ENCODE measurements at regions not wholly inside any gene's neighbourhood (a gene's known extent, or its start where the extent isn't known, plus 50 kb on each side); places are given as distances from the start of the nearest gene placed in this dataset.

DNA sequence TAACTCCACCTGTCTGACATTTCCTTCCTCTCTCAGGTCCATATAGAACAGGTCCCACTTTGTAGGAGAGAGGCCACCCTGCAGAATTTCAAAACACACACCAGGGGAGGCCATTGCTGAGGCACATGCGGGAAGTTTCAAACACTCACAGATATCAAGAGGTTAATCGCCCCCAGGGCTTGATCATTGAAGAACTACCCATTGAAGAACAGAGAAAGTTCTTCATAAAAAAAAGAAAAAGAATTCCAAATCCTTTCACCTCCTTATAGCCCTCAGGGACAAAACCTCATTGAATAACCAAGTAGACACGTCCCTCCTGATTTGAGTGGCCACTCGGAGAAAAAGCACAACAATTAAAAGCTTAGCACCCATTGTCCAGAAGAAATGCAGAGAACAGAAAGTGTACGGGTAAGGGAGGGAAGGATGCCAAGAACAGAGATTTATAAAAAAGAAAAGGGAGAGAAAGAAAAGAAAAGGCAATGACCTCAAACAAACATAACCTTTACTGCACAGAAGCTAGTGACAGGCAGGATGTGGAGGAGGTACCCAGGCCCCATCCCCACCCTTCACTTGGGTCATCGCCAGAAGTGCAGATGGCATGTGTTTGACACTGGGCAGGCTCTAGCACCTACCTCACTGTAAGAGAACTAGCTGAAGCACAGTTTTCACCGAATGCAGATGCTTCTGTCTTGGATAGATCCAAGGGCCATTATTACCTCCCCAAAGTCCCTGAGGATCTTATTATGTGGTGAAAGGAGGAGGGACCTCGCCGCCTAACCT is 112.3 kb upstream of the HES1 start:
- Histone ChIP-seq H3K27ac (ENCODE audit: low read depth, low read length) (no peak overlapping the region), H3K4me3 (ENCODE audit: low read depth, low read length) (no peak overlapping the region), H3K36me3 (ENCODE audit: control insufficient read depth, insufficient read depth, low read length) (no peaks in the 10 kb centered on the region), H3K4me1 (ENCODE audit: control insufficient read depth, insufficient read depth, low read length) (no peaks in the 10 kb centered on the region), H3K9ac (ENCODE audit: low read length) (no peak overlapping the region), H3K27me3 (ENCODE audit: control insufficient read depth, insufficient read depth, low read length) (no peaks in the 10 kb centered on the region), H3K9me3 (ENCODE audit: control insufficient read depth, insufficient read depth, low read depth, low read length) (0 out of 2 replicates have a peak, but pooled peaks cover 2% of the 10 kb centered on the region)

DNA sequence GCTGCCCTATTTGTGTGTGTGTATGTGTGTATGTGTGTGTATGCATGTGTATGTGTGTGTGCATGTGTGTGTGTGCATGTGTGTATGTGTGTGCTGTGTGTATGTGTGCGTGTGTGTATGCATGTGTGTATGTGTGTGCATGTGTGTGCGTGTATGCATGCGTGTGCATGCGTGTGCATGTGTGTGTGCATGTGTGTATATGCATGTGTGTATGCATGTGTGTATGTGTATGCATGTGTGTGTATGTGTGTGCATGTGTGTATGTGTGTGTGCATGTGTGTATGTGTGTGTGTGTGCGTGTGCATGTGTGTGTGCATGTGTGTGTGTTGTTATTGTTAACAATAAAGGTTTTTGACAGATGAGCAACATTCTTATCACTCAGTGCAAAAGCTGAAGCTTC is 110.8 kb upstream of the HES1 start:
- no peaks in the 10 kb centered on the region for H3K27me3 ChIP-seq (ENCODE audit: control insufficient read depth, insufficient read depth, low read length)
- 0 out of 2 replicates have a peak, but pooled peaks cover 2% of the 10 kb centered on the region for H3K9me3 ChIP-seq (ENCODE audit: control insufficient read depth, insufficient read depth, low read depth, low read length)
- no peak overlapping the region for H3K27ac ChIP-seq (ENCODE audit: low read depth, low read length)
- no peaks in the 10 kb centered on the region for H3K36me3 ChIP-seq (ENCODE audit: control insufficient read depth, insufficient read depth, low read length)
- H3K4me1 ChIP-seq (ENCODE audit: control insufficient read depth, insufficient read depth, low read length) = no peaks in the 10 kb centered on the region
- H3K4me3 ChIP-seq (ENCODE audit: low read depth, low read length) = no peak overlapping the region
- H3K9ac ChIP-seq (ENCODE audit: low read length) = no peak overlapping the region

DNA sequence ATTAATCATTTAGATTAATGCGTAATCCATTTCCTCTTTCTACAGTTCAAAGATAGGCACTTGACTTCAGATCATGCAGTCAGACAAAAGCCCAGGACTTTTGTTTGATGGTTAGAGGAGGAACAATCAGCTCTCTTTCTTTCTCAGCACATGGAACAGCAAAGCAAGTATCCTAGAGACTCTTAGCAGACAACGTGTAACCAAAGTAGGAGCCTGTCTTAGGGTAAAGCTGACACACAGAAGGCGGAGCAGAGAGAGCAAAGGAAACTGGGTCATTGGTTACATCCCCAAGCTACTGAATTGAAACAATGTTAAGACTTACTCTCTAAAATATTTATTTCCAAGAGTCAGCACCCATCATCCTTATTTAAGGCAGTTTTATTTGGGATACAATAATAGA is 110.0 kb upstream of the HES1 start:
- H3K4me1 ChIP-seq (ENCODE audit: control insufficient read depth, insufficient read depth, low read length) = no peaks in the 10 kb centered on the region

DNA sequence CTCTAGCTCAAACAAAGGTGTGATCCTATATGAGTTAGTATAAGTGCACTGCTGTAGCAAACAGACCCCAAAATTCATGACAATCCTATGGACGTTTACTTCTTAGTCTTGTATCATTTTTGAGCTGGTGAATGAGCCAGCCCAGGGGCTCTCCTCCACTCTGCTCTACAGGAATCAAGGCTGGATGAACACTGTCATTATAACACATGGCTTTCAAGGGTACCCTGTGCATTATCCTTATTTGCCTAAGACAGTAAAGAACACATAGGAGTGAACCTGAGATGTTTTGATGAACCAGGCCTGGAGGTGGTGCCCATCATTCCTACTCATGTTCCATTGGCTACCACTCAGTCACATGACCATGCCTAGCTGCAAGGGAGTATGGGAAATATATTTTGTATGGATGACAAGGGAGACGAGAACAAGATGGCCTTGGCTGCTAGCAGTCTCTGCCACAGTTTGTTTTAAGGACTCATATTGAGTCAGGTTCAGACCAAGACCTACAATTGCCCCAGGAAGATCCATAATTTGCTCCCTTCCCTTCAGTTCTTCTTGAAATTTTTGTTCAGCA is 107.4 kb upstream of the HES1 start:
- Histone ChIP-seq H3K36me3 (ENCODE audit: control insufficient read depth, insufficient read depth, low read length) (no peaks in the 10 kb centered on the region), H3K9ac (ENCODE audit: low read length) (no peak overlapping the region), H3K27me3 (ENCODE audit: control insufficient read depth, insufficient read depth, low read length) (peaks cover 5% of the 10 kb centered on the region; the same call in 1 of the 2 replicates), H3K9me3 (ENCODE audit: control insufficient read depth, insufficient read depth, low read depth, low read length) (0 out of 2 replicates have a peak, but pooled peaks cover 2% of the 10 kb centered on the region), H3K4me1 (ENCODE audit: control insufficient read depth, insufficient read depth, low read length) (peaks cover 17% of the 10 kb centered on the region), H3K27ac (ENCODE audit: low read depth, low read length) (no peak overlapping the region), H3K4me3 (ENCODE audit: low read depth, low read length) (no peak overlapping the region)

More for the DNA sequence above, 110.0 kb upstream of the HES1 start:
- no peaks in the 10 kb centered on the region for H3K27me3 ChIP-seq (ENCODE audit: control insufficient read depth, insufficient read depth, low read length)
- H3K36me3 ChIP-seq (ENCODE audit: control insufficient read depth, insufficient read depth, low read length) = no peaks in the 10 kb centered on the region
- no peak overlapping the region for H3K9ac ChIP-seq (ENCODE audit: low read length)
- no peak overlapping the region for H3K4me3 ChIP-seq (ENCODE audit: low read depth, low read length)
- no peak overlapping the region for H3K27ac ChIP-seq (ENCODE audit: low read depth, low read length)
- 0 out of 2 replicates have a peak, but pooled peaks cover 2% of the 10 kb centered on the region for H3K9me3 ChIP-seq (ENCODE audit: control insufficient read depth, insufficient read depth, low read depth, low read length)

DNA sequence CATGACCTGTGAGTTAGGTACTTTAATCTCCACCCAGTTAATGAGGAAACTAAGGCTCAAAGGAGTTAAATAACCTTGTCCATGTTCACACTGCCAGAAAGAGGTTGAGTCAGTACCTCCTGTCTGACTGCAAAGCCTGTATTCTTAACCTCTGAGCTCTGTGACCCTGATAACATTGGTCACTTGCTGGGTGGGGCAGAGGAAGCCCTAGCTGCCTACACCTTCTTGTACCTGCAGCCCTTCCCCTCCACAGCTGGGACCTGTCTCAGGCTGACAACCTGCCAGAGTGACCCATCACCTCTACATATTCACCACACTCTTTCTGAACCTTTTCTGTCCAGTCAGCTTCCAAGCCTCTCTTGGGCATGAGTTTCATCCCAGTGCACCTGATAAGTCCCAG is 106.1 kb upstream of the HES1 start:
- Histone ChIP-seq H3K9me3 (ENCODE audit: control insufficient read depth, insufficient read depth, low read depth, low read length) (0 out of 2 replicates have a peak, but pooled peaks cover 2% of the 10 kb centered on the region), H3K27ac (ENCODE audit: low read depth, low read length) (no peak overlapping the region), H3K4me3 (ENCODE audit: low read depth, low read length) (no peak overlapping the region), H3K36me3 (ENCODE audit: control insufficient read depth, insufficient read depth, low read length) (no peaks in the 10 kb centered on the region), H3K27me3 (ENCODE audit: control insufficient read depth, insufficient read depth, low read length) (peaks cover 11% of the 10 kb centered on the region; the same call in 1 of the 2 replicates), H3K9ac (ENCODE audit: low read length) (no peak overlapping the region), H3K4me1 (ENCODE audit: control insufficient read depth, insufficient read depth, low read length) (peaks cover 26% of the 10 kb centered on the region)

DNA sequence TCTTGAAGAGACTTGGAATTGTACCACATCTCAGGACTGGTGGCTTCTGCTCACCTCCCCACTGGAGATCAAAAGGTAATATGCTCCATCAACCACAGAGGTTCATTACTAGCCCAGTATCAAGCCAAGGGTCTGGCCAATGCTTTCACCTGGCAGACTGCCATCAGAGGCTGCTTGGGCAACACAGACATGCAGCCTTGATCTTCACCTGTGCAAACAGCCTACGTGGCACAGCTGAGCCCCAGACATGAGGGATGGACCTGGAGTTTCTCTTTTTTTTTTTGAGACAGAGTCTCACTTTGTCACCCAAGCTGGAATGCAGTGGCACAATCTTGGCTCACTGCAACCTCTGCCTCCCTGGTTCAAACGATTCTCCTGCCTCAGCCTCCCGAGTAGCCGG is 105.6 kb upstream of the HES1 start:
- Histone ChIP-seq H3K36me3 (ENCODE audit: control insufficient read depth, insufficient read depth, low read length) (no peaks in the 10 kb centered on the region), H3K27ac (ENCODE audit: low read depth, low read length) (no peak overlapping the region)

DNA sequence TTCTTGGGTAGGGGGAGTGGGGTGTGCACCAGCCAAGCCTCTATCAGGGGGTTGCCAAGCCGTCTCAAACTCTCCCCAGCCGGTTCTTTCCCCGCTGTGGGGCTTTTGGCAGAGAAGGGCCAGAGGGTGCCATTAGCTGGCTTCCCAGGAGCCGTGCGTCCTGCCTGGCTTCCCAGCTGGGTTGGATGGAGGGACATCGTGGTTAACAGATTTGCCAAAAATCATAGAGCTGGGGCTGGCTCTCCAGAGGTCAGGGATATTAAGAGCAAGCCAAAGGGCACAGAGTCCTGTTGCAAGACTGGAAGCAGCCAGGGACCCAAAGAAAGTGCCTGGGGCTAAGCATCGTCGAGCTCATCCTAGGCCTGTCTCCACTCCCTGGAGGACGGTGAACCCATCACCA is 104.6 kb upstream of the HES1 start:
- Histone ChIP-seq H3K27ac (ENCODE audit: low read depth, low read length) (no peak overlapping the region), H3K4me3 (ENCODE audit: low read depth, low read length) (no peak overlapping the region), H3K27me3 (ENCODE audit: control insufficient read depth, insufficient read depth, low read length) (peaks cover 11% of the 10 kb centered on the region; the same call in 1 of the 2 replicates), H3K9me3 (ENCODE audit: control insufficient read depth, insufficient read depth, low read depth, low read length) (0 out of 2 replicates have a peak, but pooled peaks cover 2% of the 10 kb centered on the region), H3K9ac (ENCODE audit: low read length) (no peak overlapping the region), H3K4me1 (ENCODE audit: control insufficient read depth, insufficient read depth, low read length) (peaks cover 26% of the 10 kb centered on the region), H3K36me3 (ENCODE audit: control insufficient read depth, insufficient read depth, low read length) (no peaks in the 10 kb centered on the region)

More for the DNA sequence above, 105.6 kb upstream of the HES1 start:
- H3K9me3 ChIP-seq (ENCODE audit: control insufficient read depth, insufficient read depth, low read depth, low read length) = 0 out of 2 replicates have a peak, but pooled peaks cover 2% of the 10 kb centered on the region
- peaks cover 11% of the 10 kb centered on the region; the same call in 1 of the 2 replicates for H3K27me3 ChIP-seq (ENCODE audit: control insufficient read depth, insufficient read depth, low read length)
- no peak overlapping the region for H3K9ac ChIP-seq (ENCODE audit: low read length)
- H3K4me1 ChIP-seq (ENCODE audit: control insufficient read depth, insufficient read depth, low read length) = peaks cover 26% of the 10 kb centered on the region
- H3K4me3 ChIP-seq (ENCODE audit: low read depth, low read length) = no peak overlapping the region

DNA sequence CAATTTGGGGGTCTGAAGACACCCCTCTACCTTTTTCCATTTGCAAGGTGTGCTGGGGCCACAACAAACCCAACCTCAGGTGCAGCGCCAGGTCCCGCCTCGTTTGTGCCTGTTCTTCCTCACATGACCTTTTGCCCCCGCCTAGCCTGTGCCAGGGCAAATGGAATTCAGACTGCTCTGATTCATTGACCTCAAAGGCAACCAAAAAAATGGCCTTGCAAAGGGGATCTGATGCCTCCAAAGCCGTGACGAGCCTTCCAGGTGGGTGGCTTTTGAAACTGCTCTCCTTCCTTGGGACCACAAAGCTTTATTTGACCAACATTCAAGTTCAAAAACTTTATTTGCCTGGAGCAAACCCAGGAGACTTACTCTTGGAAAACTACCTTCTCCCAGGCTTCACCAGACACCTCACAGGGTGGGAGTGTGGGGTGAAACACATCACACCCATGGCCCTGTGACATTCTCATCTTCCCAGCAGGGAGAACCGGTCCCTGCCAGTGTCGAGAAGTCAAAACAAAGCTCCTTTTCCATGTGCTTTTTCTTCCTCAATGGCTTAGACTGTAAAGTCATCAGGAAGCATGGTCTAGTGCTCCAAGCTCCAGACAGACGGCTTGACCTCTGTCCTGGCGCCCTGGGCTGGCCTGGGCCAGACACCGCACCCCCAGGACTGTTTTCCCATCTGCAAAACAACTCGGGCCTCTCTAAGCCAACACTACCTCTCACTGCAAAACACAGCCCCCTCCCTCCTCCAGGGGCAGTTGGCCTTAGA is 103.9 kb upstream of the HES1 start:
- H3K9me3 ChIP-seq (ENCODE audit: control insufficient read depth, insufficient read depth, low read depth, low read length) = 0 out of 2 replicates have a peak, but pooled peaks cover 2% of the 10 kb centered on the region
- no peaks in the 10 kb centered on the region for H3K36me3 ChIP-seq (ENCODE audit: control insufficient read depth, insufficient read depth, low read length)
- H3K4me3 ChIP-seq (ENCODE audit: low read depth, low read length) = no peak overlapping the region
- H3K9ac ChIP-seq (ENCODE audit: low read length) = peak overlapping the region; percentile 44
- no peak overlapping the region for H3K27ac ChIP-seq (ENCODE audit: low read depth, low read length)
- peaks cover 26% of the 10 kb centered on the region for H3K4me1 ChIP-seq (ENCODE audit: control insufficient read depth, insufficient read depth, low read length)
- H3K27me3 ChIP-seq (ENCODE audit: control insufficient read depth, insufficient read depth, low read length) = peaks cover 11% of the 10 kb centered on the region; the same call in 1 of the 2 replicates

DNA sequence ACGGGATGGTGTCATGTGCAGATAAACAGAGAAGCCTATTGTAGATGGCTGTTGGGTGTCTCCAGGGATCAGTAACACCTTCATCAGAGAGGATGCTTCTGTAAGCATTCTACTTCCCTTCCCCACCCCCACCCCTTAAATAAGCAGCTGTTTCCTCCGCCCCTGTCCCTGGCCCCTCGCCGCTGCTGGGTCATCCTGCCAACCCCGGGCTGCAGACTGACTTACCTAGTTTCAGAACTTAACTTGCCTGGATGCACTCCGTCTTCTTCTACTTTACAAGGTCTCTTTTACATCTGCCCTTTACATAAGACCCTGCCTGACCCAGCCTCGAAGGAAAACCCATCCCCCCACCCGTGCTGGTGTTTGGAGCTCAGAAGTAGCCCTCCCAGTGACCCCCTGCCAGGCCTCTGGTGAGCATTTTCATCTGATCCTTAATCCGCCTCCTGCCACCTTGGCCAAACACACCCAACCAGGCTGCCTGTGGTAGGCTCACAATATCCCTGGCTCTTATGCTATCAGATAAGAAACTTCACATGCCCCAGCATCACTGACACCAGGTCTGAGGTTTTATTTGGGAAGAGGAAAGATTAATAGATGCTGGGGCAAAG is 103.0 kb upstream of the HES1 start:
- Histone ChIP-seq H3K27ac (ENCODE audit: low read depth, low read length) (no peak overlapping the region), H3K4me3 (ENCODE audit: low read depth, low read length) (no peak overlapping the region), H3K4me1 (ENCODE audit: control insufficient read depth, insufficient read depth, low read length) (peaks cover 26% of the 10 kb centered on the region), H3K36me3 (ENCODE audit: control insufficient read depth, insufficient read depth, low read length) (no peaks in the 10 kb centered on the region), H3K27me3 (ENCODE audit: control insufficient read depth, insufficient read depth, low read length) (peaks cover 11% of the 10 kb centered on the region; the same call in 1 of the 2 replicates), H3K9me3 (ENCODE audit: control insufficient read depth, insufficient read depth, low read depth, low read length) (0 out of 2 replicates have a peak, but pooled peaks cover 2% of the 10 kb centered on the region), H3K9ac (ENCODE audit: low read length) (peak overlapping the region; percentile 44)
